ENCODE measurements at regions not wholly inside any gene's neighbourhood (a gene's known extent, or its start where the extent isn't known, plus 50 kb on each side); places are given as distances from the start of the nearest gene placed in this dataset.
"Not testable (repeated sequence)": the region's sequence is repeated elsewhere in the genome, so short reads cannot be mapped to it uniquely, and the experiment has no call there.

DNA sequence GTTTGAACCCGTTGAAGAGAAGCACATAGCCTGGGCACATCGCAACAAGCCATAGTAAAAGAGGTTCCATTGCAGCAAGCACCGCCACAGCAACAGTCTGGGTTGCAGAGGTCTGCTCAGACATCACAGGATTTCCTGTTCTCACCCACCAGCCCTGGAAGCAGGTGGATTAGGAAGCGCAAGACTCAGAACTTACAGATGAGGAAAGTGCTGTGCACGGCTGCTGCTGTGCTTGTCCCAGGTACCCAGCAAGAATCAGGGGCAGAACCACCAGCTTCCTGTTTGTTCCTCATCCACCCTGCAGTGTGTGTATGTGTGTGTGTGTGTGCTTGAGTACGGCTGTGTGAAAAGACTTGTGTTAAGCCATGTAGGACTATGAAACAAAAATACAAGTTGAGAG is 124.7 kb upstream of the IRX2 start:
- H3K27ac Mint-ChIP-seq = no peak overlapping the region
- H3K27me3 Mint-ChIP-seq = no peaks in the 10 kb centered on the region
- peaks cover 7% of the 10 kb centered on the region for H3K9me3 Mint-ChIP-seq
- no peak overlapping the region for H3K4me3 Mint-ChIP-seq
- no peaks in the 10 kb centered on the region for H3K36me3 Mint-ChIP-seq (ENCODE audit: low read depth)
- intact Hi-C loops (cut with micrococcal nuclease) = no loop called here
- H3K4me1 Mint-ChIP-seq = no peaks in the 10 kb centered on the region
- no peak for DNase-seq

DNA sequence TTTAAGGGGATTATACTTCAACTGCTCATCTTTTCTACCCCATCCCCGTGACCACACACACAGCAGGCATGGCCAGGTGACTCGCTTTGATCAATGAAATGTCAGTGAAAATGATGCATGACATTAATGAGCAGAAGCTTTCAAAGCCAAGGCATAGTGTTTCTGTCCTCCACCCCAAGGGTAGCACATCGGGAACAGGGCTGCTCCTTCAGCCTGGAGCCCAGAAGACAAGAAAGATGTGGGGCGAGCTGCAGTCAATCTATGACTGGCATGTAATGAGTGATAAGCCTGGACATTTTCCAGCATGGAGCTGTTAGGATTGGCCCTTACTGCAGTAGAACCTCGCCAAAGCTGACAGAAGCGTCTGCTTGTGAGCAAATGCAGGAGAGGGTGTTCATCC is 122.6 kb upstream of the IRX2 start:
- H3K36me3 Mint-ChIP-seq (ENCODE audit: low read depth) = no peaks in the 10 kb centered on the region
- H3K27ac Mint-ChIP-seq = no peak overlapping the region
- intact Hi-C loops (cut with micrococcal nuclease) = no loop called here
- H3K4me3 Mint-ChIP-seq = no peak overlapping the region
- no peaks in the 10 kb centered on the region for H3K4me1 Mint-ChIP-seq
- no peaks in the 10 kb centered on the region for H3K27me3 Mint-ChIP-seq
- DNase-seq = no peak
- peaks cover under 1% of the 10 kb centered on the region for H3K9me3 Mint-ChIP-seq

DNA sequence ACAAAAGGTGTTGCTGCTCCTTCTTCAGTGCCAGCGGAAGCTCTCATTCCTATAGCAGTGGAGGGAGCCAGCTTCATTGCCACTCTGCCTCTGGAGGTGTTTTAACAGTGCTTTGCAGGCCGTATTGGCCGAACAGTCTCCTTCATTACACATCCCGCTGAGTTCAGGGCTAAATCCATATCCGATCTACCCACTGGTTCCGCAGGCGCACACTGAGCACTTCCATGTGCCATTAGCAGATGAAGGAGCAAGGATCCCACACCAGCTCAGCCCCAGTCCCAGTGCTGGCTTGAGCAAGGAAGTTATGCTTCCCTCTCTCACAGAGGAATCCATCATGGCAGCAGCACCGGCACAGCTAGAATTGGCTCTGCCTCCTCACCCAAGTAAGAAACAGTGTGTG is 121.2 kb upstream of the IRX2 start:
- H3K4me3 Mint-ChIP-seq = no peak overlapping the region
- no peak for DNase-seq
- no peaks in the 10 kb centered on the region for H3K4me1 Mint-ChIP-seq
- intact Hi-C loops (cut with micrococcal nuclease) = no loop called here
- H3K27ac Mint-ChIP-seq = no peak overlapping the region
- no peaks in the 10 kb centered on the region for H3K9me3 Mint-ChIP-seq
- no peaks in the 10 kb centered on the region for H3K27me3 Mint-ChIP-seq
- H3K36me3 Mint-ChIP-seq (ENCODE audit: low read depth) = no peaks in the 10 kb centered on the region

- Mint-ChIP-seq H3K4me3 (no peak overlapping the region), H3K36me3 (ENCODE audit: low read depth) (no peaks in the 10 kb centered on the region), H3K27ac (no peak overlapping the region), H3K9me3 (no peaks in the 10 kb centered on the region), H3K27me3 (no peaks in the 10 kb centered on the region), H3K4me1 (no peaks in the 10 kb centered on the region)
- no peak for DNase-seq
- intact Hi-C loops (cut with micrococcal nuclease) = no loop called here
Observed at GRCh38 chr5:2871282-2871681, 119.8 kb upstream of the IRX2 start.

- H3K27me3 Mint-ChIP-seq = no peaks in the 10 kb centered on the region
- no peak for DNase-seq
- intact Hi-C loops (cut with micrococcal nuclease) = no loop called here
- no peak overlapping the region for H3K4me3 Mint-ChIP-seq
- peaks cover 3% of the 10 kb centered on the region for H3K9me3 Mint-ChIP-seq
- no peaks in the 10 kb centered on the region for H3K36me3 Mint-ChIP-seq (ENCODE audit: low read depth)
- no peak overlapping the region for H3K27ac Mint-ChIP-seq
- no peaks in the 10 kb centered on the region for H3K4me1 Mint-ChIP-seq
Observed at GRCh38 chr5:2869471-2869870, 118.0 kb upstream of the IRX2 start.

- H3K36me3 Mint-ChIP-seq (ENCODE audit: low read depth) = no peaks in the 10 kb centered on the region
- no peaks in the 10 kb centered on the region for H3K4me1 Mint-ChIP-seq
- no peak overlapping the region for H3K4me3 Mint-ChIP-seq
- no peak overlapping the region for H3K27ac Mint-ChIP-seq
- intact Hi-C loops (cut with micrococcal nuclease) = no loop called here
- DNase-seq = no peak
- H3K27me3 Mint-ChIP-seq = no peaks in the 10 kb centered on the region
- peaks cover 3% of the 10 kb centered on the region for H3K9me3 Mint-ChIP-seq
Observed at GRCh38 chr5:2867373-2867933, 116.0 kb upstream of the IRX2 start.

- Mint-ChIP-seq H3K36me3 (ENCODE audit: low read depth) (no peaks in the 10 kb centered on the region), H3K9me3 (peaks cover 3% of the 10 kb centered on the region), H3K27ac (no peak overlapping the region), H3K4me1 (no peaks in the 10 kb centered on the region), H3K27me3 (no peaks in the 10 kb centered on the region), H3K4me3 (no peak overlapping the region)
- no peak for DNase-seq
- intact Hi-C loops (cut with micrococcal nuclease) = no loop called here
Observed at GRCh38 chr5:2866662-2867372, 115.3 kb upstream of the IRX2 start.

DNA sequence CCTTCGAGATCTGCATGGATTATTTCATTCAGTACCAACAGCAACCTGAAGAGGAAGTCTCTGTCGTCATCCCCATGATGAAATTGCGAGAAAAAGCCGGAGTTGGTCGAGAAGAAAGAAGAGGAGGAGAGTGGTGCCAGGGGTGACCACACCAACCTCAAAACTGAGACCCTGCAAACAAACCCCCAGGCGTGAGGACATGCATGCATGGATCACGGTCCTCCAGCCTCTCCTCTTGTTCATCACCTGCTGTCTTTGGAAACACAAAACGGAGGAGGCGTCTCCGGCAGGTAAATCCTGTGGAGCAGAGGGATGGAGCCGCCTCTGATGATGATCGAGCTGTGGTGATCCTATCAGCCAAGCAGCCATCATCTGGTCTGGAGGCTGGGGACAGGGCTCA is 114.4 kb upstream of the IRX2 start:
- intact Hi-C loops (cut with micrococcal nuclease) = no loop called here
- Mint-ChIP-seq H3K4me1 (no peaks in the 10 kb centered on the region), H3K36me3 (ENCODE audit: low read depth) (no peaks in the 10 kb centered on the region), H3K27me3 (no peaks in the 10 kb centered on the region), H3K4me3 (no peak overlapping the region), H3K27ac (no peak overlapping the region), H3K9me3 (peaks cover 3% of the 10 kb centered on the region)
- DNase-seq = no peak

DNA sequence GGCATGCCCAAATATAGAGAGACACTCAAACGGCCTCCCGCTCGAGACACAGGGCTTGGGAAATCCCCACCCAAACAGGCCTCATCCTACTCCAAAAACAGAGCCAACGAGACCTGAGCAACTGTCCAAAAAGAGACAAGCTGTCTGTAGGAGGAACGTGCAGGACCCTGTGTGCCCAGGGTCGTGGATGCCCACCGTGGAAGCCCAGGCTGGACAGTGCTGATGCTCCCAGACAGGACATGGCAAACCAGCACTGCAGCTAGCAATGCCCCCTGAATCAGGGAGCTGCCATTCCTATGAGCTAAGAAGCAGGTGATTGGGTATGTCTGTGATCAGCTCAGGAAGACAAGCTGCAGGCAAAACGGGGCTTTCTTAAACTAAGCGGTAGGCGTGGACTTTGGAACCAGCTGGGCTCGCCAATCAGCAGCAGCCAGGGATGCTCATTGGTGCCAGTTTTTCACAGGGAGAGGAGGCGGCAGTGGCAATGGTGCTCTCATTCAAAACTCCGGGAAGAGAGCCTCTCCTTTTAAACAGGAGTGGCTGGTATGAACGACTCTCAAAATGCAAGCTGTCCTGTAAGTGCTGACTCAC is 113.1 kb upstream of the IRX2 start:
- Mint-ChIP-seq H3K27ac (no peak overlapping the region), H3K4me1 (no peaks in the 10 kb centered on the region), H3K9me3 (peaks cover 3% of the 10 kb centered on the region), H3K36me3 (ENCODE audit: low read depth) (no peaks in the 10 kb centered on the region), H3K27me3 (no peaks in the 10 kb centered on the region), H3K4me3 (no peak overlapping the region)
- intact Hi-C loops (cut with micrococcal nuclease) = no loop called here
- DNase-seq = no peak

- H3K4me3 Mint-ChIP-seq = no peak overlapping the region
- peaks cover 3% of the 10 kb centered on the region for H3K9me3 Mint-ChIP-seq
- no peaks in the 10 kb centered on the region for H3K36me3 Mint-ChIP-seq (ENCODE audit: low read depth)
- H3K4me1 Mint-ChIP-seq = no peaks in the 10 kb centered on the region
- intact Hi-C loops (cut with micrococcal nuclease) = no loop called here
- no peak overlapping the region for H3K27ac Mint-ChIP-seq
- no peaks in the 10 kb centered on the region for H3K27me3 Mint-ChIP-seq
- DNase-seq = no peak
Observed at GRCh38 chr5:2863675-2864433, 112.4 kb upstream of the IRX2 start.

GRCh38 chr5:2863133-2863532 is 111.7 kb upstream of the IRX2 start:
- intact Hi-C loops (cut with micrococcal nuclease) = no loop called here
- H3K4me1 Mint-ChIP-seq = no peaks in the 10 kb centered on the region
- no peak overlapping the region for H3K27ac Mint-ChIP-seq
- H3K27me3 Mint-ChIP-seq = no peaks in the 10 kb centered on the region
- H3K9me3 Mint-ChIP-seq = peaks cover 3% of the 10 kb centered on the region
- no peak overlapping the region for H3K4me3 Mint-ChIP-seq
- no peak for DNase-seq
- no peaks in the 10 kb centered on the region for H3K36me3 Mint-ChIP-seq (ENCODE audit: low read depth)

DNA sequence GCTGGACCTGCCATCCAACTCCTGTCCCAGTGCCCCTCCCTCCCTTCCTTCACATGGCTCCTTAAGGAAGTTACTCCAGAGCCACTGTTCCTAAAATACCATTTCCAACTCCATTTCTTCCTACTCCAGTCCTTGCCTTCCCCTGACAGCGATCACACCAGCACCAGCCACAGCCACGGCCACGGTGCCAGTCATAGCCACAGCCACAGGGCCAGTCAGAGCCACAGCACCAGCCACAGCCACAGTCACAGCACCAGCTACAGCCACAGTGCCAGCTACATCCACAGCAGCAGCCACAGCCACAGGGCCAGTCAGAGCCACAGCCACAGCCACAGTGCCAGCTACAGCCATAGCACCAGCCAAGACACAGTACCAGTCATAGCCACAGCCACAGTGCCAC is 110.7 kb upstream of the IRX2 start:
- H3K4me3 Mint-ChIP-seq; H3K27me3 Mint-ChIP-seq; H3K27ac Mint-ChIP-seq; DNase-seq; H3K36me3 Mint-ChIP-seq (ENCODE audit: low read depth); H3K9me3 Mint-ChIP-seq; intact Hi-C loops (cut with micrococcal nuclease); H3K4me1 Mint-ChIP-seq: not testable (repeated sequence)

- Mint-ChIP-seq H3K9me3 (peaks cover 3% of the 10 kb centered on the region), H3K27me3 (no peaks in the 10 kb centered on the region), H3K4me3 (no peak overlapping the region), H3K27ac (no peak overlapping the region), H3K4me1 (no peaks in the 10 kb centered on the region), H3K36me3 (ENCODE audit: low read depth) (no peaks in the 10 kb centered on the region)
- no peak for DNase-seq
- intact Hi-C loops (cut with micrococcal nuclease) = no loop called here
Observed at GRCh38 chr5:2861605-2862004, 110.1 kb upstream of the IRX2 start.

DNA sequence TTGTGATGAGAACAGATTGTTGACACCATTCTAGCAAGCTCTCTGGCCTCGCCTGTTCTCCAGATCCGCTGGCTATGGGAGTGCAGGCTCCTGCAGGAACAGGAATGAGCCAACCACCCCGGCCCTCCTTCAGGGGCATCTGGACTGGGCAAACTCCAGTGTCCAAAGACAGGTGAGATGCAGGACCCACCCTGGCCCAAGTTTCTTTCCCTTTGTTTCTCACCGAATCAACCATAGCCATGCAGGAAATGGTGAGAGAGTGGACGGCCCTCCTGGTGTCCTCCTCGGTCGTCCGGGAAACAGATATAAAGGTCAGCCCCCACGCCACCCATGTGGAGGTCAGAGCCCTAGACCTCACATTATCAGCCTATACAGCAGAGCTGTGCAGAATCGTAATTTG is 108.6 kb upstream of the IRX2 start:
- Mint-ChIP-seq H3K4me3 (no peak overlapping the region), H3K4me1 (no peaks in the 10 kb centered on the region), H3K27me3 (no peaks in the 10 kb centered on the region), H3K36me3 (ENCODE audit: low read depth) (no peaks in the 10 kb centered on the region), H3K9me3 (no peaks in the 10 kb centered on the region), H3K27ac (no peak overlapping the region)
- no peak for DNase-seq
- intact Hi-C loops (cut with micrococcal nuclease) = no loop called here

All from activated CD4-positive, alpha-beta T cell treated with anti-CD3 and anti-CD28 coated beads, Interleukin-2, amount 10 ng/mL, durations not matched to agents 24 days and 14 days (primary cell).